ENCODE measurements at regions not wholly inside any gene's neighbourhood (a gene's known extent, or its start where the extent isn't known, plus 50 kb on each side); places are given as distances from the start of the nearest gene placed in this dataset.

DNA sequence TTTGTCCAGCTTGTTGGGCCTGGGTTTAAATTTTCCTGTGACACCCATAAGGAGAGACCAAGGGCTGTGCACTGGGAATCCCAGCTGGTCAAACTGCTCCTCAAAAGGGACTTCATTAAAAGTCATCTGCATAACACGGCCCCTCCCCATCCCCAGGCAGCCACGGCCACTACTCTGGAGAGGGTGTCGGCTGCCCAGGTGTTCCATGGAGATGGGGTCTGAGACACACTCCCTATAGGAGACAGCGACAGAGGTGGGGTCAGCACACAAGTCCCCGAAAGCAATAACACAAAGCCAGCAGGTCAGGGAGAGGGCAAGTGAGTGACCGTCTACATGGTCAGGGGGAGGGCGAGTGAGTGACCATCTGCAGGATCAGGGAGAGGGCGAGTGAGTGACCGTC is 75.6 kb upstream of the BCL11B start:
- WGBS, 2 donors: 84 to 92% methylated on average over 9 of the region's 9 CpGs
- Histone ChIP-seq H3K4me3 (no peak overlapping the region), H3K9me3 (no peaks in the 10 kb centered on the region), H3K27me3 (no peaks in the 10 kb centered on the region), H3K27ac (no peak overlapping the region), H3K4me1 (peaks cover 0 to 7% (median 0%) of the 10 kb centered on the region in 4 donors), H3K36me3 (no peaks in the 10 kb centered on the region)
- no peak for DNase-seq (ENCODE audit: low spot score in 2 of 2)
- TF ChIP-seq, protein P1, sequence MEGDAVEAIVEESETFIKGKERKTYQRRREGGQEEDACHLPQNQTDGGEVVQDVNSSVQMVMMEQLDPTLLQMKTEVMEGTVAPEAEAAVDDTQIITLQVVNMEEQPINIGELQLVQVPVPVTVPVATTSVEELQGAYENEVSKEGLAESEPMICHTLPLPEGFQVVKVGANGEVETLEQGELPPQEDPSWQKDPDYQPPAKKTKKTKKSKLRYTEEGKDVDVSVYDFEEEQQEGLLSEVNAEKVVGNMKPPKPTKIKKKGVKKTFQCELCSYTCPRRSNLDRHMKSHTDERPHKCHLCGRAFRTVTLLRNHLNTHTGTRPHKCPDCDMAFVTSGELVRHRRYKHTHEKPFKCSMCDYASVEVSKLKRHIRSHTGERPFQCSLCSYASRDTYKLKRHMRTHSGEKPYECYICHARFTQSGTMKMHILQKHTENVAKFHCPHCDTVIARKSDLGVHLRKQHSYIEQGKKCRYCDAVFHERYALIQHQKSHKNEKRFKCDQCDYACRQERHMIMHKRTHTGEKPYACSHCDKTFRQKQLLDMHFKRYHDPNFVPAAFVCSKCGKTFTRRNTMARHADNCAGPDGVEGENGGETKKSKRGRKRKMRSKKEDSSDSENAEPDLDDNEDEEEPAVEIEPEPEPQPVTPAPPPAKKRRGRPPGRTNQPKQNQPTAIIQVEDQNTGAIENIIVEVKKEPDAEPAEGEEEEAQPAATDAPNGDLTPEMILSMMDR (IDR thresholded peaks at IDR 0.05): no peak
- TF ChIP-seq EP300 (IDR thresholded peaks at IDR 0.05): no peak
- no peak for TF ChIP-seq POLR2A (IDR thresholded peaks at IDR 0.05)

DNA sequence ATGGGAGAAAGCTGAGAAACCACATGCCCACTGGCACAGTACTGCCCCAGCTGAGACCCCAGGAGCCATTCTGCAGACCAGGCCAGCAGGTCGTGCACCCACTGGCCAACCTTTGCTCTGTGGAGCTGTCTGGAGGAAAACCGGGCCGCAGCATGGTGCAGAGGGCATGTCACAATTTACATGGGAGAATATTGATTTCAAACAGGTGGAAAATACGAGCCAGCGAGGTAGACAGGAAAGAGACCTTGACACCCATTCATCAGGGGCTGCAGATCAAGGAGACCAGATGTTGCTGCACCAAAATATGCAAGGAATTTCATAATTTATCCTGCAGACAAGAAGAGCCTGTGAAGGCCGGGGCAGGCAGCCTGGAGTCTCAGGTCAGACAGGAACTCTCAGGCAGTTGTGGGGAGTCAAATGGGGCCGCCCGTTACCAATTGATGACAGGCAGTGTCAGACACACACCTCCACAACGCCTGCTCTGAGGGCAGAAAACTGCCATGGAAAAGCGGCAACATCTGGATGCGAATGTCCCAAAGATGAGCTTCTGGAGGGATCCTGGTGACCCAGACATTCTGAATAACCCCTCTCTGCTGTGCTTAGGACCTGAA is 74.6 kb upstream of the BCL11B start:
- H3K4me1 ChIP-seq: peaks cover 0 to 6% (median 0%) of the 10 kb centered on the region in 4 donors
- DNase-seq (ENCODE audit: low spot score in 2 of 2): no peak
- H3K36me3 ChIP-seq: no peaks in the 10 kb centered on the region
- TF ChIP-seq EP300 (IDR thresholded peaks at IDR 0.05): no peak
- H3K27me3 ChIP-seq: no peaks in the 10 kb centered on the region
- no peaks in the 10 kb centered on the region for H3K9me3 ChIP-seq
- no peak overlapping the region for H3K27ac ChIP-seq
- no peak overlapping the region for H3K4me3 ChIP-seq
- 51 to 70% methylated on average over 10 to 11 of the region's 11 CpGs for WGBS, 2 donors

DNA sequence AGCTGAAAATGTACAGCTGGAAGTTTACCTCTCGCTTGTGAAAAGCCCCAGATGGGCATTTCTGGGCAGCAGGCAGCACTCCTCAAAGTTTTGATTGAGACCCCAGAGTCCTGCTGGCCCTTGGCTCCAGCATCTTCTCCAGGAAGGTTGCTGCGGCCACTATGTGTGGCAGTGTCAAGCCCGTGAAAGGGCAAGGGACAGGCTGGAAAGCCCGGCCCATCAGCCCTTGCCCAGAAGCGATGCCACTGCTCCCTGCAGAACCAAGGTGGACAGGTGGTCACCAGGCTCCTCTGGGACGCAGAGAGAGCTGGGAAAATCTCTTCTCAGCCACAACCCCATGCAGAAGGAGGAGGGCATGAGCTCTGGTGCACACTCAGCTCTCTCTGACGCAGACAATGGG is 73.5 kb upstream of the BCL11B start:
- H3K27me3 ChIP-seq: no peaks in the 10 kb centered on the region
- WGBS, 2 donors: 78 to 84% methylated on average over 7 of the region's 7 CpGs
- H3K27ac ChIP-seq: no peak overlapping the region
- H3K4me1 ChIP-seq: no peaks in the 10 kb centered on the region
- H3K4me3 ChIP-seq: no peak overlapping the region
- H3K9me3 ChIP-seq: no peaks in the 10 kb centered on the region
- TF ChIP-seq EP300 (IDR thresholded peaks at IDR 0.05): no peak
- no peak for TF ChIP-seq POLR2A (IDR thresholded peaks at IDR 0.05)
- TF ChIP-seq, protein P1 (IDR thresholded peaks at IDR 0.05): no peak
- DNase-seq (ENCODE audit: low spot score in 2 of 2): no peak
- H3K36me3 ChIP-seq: no peaks in the 10 kb centered on the region

DNA sequence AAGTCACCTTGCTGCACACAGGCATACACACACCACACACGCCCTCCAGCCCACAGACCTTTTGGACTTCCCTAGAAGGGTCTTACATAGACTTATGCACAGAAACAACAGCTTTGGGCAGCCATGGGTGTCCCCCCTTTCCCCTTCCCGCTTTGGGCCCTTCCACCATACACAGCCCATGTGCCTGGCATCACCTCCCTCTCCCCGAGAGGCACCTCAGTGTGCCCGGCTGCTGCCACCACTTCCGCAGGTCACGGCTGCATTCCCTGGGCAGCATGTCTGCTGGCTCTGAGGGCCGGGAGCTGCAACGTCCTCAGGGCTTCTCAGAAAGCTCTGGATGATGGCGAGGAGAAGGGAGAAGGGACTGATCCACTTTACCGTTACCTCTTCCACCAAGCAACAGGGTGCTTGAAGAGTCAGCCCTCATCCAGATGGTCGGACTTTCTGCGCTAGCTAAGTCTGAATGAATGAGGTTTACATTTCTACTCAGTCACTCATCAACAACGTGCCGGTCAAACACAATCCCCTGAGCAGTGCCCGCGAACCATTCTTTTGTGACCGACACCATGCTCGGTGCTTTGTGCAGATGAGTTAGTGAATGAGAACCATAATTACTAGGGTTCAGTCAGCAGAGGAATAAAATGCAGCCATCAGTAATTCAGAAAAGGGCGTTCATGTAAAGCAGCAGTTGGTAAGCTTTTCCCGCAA is 72.2 kb upstream of the BCL11B start:
- WGBS, 2 donors: 86 to 89% methylated on average over 20 of the region's 20 CpGs

DNA sequence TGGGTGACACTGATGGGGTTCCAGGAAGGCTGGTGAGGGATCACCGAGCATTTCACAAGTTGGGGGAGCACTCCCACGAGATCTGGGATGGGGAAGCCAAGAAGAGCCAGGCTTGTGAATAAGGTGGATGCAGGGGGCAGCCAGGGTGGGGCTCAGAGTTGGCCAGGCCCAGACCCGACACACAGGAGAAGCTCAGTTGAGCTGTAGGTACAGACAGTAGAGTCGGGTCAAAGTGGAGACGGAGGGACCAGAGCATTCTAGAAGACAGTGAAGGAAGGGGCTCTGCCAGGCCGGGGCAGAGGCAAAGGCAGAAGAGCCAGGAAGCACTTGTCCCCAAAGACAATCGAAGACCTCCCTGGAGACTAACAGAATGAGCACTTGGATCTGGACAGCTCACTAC is 70.9 kb upstream of the BCL11B start:
- peaks cover 0 to 10% (median 0%) of the 10 kb centered on the region in 4 donors for H3K9me3 ChIP-seq
- no peaks in the 10 kb centered on the region for H3K36me3 ChIP-seq
- no peaks in the 10 kb centered on the region for H3K4me1 ChIP-seq
- no peak overlapping the region for H3K27ac ChIP-seq
- H3K4me3 ChIP-seq: no peak overlapping the region
- H3K27me3 ChIP-seq: no peaks in the 10 kb centered on the region
- no peak for DNase-seq (ENCODE audit: low spot score in 2 of 2)
- 83 to 89% methylated on average over 7 of the region's 7 CpGs for WGBS, 2 donors
- TF ChIP-seq EP300 (IDR thresholded peaks at IDR 0.05) (no peak), POLR2A (IDR thresholded peaks at IDR 0.05) (no peak)
- TF ChIP-seq, protein P1 (IDR thresholded peaks at IDR 0.05): no peak

More for the DNA sequence above, 72.2 kb upstream of the BCL11B start:
- H3K27ac ChIP-seq: no peak overlapping the region
- no peak for DNase-seq (ENCODE audit: low spot score in 2 of 2)
- no peak for TF ChIP-seq POLR2A (IDR thresholded peaks at IDR 0.05)
- TF ChIP-seq, protein P1 (IDR thresholded peaks at IDR 0.05): no peak
- TF ChIP-seq EP300 (IDR thresholded peaks at IDR 0.05): no peak
- no peak overlapping the region for H3K4me3 ChIP-seq
- peaks cover 0 to 8% (median 0%) of the 10 kb centered on the region in 4 donors for H3K9me3 ChIP-seq
- no peaks in the 10 kb centered on the region for H3K4me1 ChIP-seq
- H3K36me3 ChIP-seq: no peaks in the 10 kb centered on the region
- no peaks in the 10 kb centered on the region for H3K27me3 ChIP-seq

Measured in tibial nerve (tissue), 4 donors.